ENCODE measurements at regions not wholly inside any gene's neighbourhood (a gene's known extent, or its start where the extent isn't known, plus 50 kb on each side); places are given as distances from the start of the nearest gene placed in this dataset.

GRCh38 chr20:60669211-60669610 lies 582.9 kb upstream of the CDH4 start:
- TF ChIP-seq CTCF (conservative IDR thresholded peaks at IDR 0.05) = no peak
- no peak overlapping the region for H3K27ac ChIP-seq

GRCh38 chr20:60676011-60676410 lies 576.0 kb upstream of the CDH4 start:
- no peak for TF ChIP-seq CTCF (conservative IDR thresholded peaks at IDR 0.05)
- H3K27ac ChIP-seq = no peak overlapping the region

GRCh38 chr20:60677819-60678218 lies 574.2 kb upstream of the CDH4 start:
- no peak for TF ChIP-seq CTCF (conservative IDR thresholded peaks at IDR 0.05)
- H3K27ac ChIP-seq = no peak overlapping the region

GRCh38 chr20:60680554-60680953 lies 571.5 kb upstream of the CDH4 start:
- TF ChIP-seq CTCF (conservative IDR thresholded peaks at IDR 0.05) = no peak
- H3K27ac ChIP-seq = no peak overlapping the region

GRCh38 chr20:60687213-60687612 lies 564.8 kb upstream of the CDH4 start:
- TF ChIP-seq CTCF (conservative IDR thresholded peaks at IDR 0.05) = no peak
- no peak overlapping the region for H3K27ac ChIP-seq

- TF ChIP-seq CTCF (conservative IDR thresholded peaks at IDR 0.05) = no peak
- H3K27ac ChIP-seq = no peak overlapping the region
Observed at GRCh38 chr20:60690771-60691170, 561.3 kb upstream of the CDH4 start.

- H3K27ac ChIP-seq = no peak overlapping the region
- no peak for TF ChIP-seq CTCF (conservative IDR thresholded peaks at IDR 0.05)
Observed at GRCh38 chr20:60691966-60692615, 560.0 kb upstream of the CDH4 start.
